ENCODE measurements at regions not wholly inside any gene's neighbourhood (a gene's known extent, or its start where the extent isn't known, plus 50 kb on each side); places are given as distances from the start of the nearest gene placed in this dataset.

DNA sequence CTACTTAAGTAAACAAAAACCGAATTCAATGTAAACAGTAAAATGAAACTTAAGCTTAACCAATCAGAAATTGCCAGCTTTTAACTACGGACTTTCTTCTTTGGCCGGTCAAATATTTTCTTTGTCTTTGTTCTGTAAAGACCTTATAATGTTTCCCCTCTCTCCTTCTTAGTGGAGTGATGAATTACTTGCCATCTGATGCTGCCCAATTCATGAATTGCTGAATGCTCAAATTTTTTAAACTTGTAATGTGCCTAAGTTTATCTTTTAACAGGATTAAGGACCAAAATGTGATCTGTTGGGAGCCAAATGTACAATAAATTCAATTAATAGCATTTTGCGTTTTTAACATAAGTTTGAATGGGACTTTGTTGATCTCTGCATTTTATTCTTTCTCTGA, 345.8 kb upstream of the CBLB start:
- Histone ChIP-seq H3K9me3 (no peaks in the 10 kb centered on the region), H3K27me3 (no peaks in the 10 kb centered on the region), H3K36me3 (no peaks in the 10 kb centered on the region), H3K27ac (no peak overlapping the region), H3K4me1 (peaks cover 0 to 11% (median 0%) of the 10 kb centered on the region in 4 donors), H3K4me3 (no peak overlapping the region)
- no peak for DNase-seq
- TF ChIP-seq POLR2A (IDR thresholded peaks at IDR 0.05), result no peak
- no peak for TF ChIP-seq POLR2AphosphoS5 (IDR thresholded peaks at IDR 0.05)
- intact Hi-C loops (cut with DNase I; ENCODE audit: low total_unique reads), result no loop called here
- 76 to 78% methylated on average over 3 to 4 of the region's 4 CpGs for WGBS, 2 donors (ENCODE audit: low coverage in 1 of 2)
- in situ Hi-C loops (cut with MboI; ENCODE audit: low pct_ligation_motif_present in 1 of 4, low pct_unique_long_range_greater_than_20kb in 1 of 4, low sequenced_read_pairs in 3 of 4), result no loop called here

- no peak for DNase-seq
- intact Hi-C loops (cut with DNase I; ENCODE audit: low total_unique reads), result no loop called here
- TF ChIP-seq POLR2A (IDR thresholded peaks at IDR 0.05) (no peak), EP300 (IDR thresholded peaks at IDR 0.05; ENCODE audit: low read depth) (no peak), POLR2AphosphoS5 (IDR thresholded peaks at IDR 0.05) (no peak)
- TF ChIP-seq, protein P1, sequence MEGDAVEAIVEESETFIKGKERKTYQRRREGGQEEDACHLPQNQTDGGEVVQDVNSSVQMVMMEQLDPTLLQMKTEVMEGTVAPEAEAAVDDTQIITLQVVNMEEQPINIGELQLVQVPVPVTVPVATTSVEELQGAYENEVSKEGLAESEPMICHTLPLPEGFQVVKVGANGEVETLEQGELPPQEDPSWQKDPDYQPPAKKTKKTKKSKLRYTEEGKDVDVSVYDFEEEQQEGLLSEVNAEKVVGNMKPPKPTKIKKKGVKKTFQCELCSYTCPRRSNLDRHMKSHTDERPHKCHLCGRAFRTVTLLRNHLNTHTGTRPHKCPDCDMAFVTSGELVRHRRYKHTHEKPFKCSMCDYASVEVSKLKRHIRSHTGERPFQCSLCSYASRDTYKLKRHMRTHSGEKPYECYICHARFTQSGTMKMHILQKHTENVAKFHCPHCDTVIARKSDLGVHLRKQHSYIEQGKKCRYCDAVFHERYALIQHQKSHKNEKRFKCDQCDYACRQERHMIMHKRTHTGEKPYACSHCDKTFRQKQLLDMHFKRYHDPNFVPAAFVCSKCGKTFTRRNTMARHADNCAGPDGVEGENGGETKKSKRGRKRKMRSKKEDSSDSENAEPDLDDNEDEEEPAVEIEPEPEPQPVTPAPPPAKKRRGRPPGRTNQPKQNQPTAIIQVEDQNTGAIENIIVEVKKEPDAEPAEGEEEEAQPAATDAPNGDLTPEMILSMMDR (IDR thresholded peaks at IDR 0.05), result no peak
- 60 to 78% methylated on average over 1 of the region's 1 CpG for WGBS, 2 donors (ENCODE audit: low coverage in 1 of 2)
- Histone ChIP-seq H3K4me1 (peaks cover 0 to 11% (median 0%) of the 10 kb centered on the region in 4 donors), H3K9me3 (no peaks in the 10 kb centered on the region), H3K36me3 (no peaks in the 10 kb centered on the region), H3K27ac (no peak overlapping the region), H3K4me3 (no peak overlapping the region), H3K27me3 (no peaks in the 10 kb centered on the region)
- in situ Hi-C loops (cut with MboI; ENCODE audit: low pct_ligation_motif_present in 1 of 4, low pct_unique_long_range_greater_than_20kb in 1 of 4, low sequenced_read_pairs in 3 of 4), result no loop called here
Observed at GRCh38 chr3:106215047-106215446, 346.2 kb upstream of the CBLB start.

DNA sequence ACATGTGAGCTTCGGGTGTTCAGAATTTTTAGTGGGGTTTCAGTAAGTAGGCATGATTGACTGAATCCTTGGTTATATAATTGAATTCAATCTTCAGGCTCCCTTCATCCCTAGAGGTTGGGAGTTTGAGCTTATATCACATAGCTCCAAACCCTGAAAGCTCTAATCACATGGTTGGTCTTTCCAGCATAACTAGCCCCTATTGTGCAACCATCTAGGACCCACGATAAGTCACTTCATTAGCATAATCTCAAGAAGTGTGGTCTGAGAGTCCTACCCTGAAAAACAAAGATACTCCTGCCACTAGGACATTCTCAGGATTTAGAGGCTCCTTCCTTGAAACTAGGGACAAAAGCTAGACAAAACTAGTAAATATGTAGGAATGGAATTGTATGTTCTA, 348.9 kb upstream of the CBLB start:
- no peaks in the 10 kb centered on the region for H3K9me3 ChIP-seq
- H3K4me1 ChIP-seq, result peaks cover 0 to 6% (median 0%) of the 10 kb centered on the region in 4 donors
- no peaks in the 10 kb centered on the region for H3K27me3 ChIP-seq
- H3K4me3 ChIP-seq, result no peak overlapping the region
- in situ Hi-C loops (cut with MboI; ENCODE audit: low pct_ligation_motif_present in 1 of 4, low pct_unique_long_range_greater_than_20kb in 1 of 4, low sequenced_read_pairs in 3 of 4), result no loop called here
- TF ChIP-seq POLR2AphosphoS5 (IDR thresholded peaks at IDR 0.05) (no peak), EP300 (IDR thresholded peaks at IDR 0.05; ENCODE audit: low read depth) (no peak), POLR2A (IDR thresholded peaks at IDR 0.05) (no peak)
- TF ChIP-seq, protein P1 (IDR thresholded peaks at IDR 0.05), result no peak
- intact Hi-C loops (cut with DNase I; ENCODE audit: low total_unique reads), result no loop called here
- no peaks in the 10 kb centered on the region for H3K36me3 ChIP-seq
- DNase-seq, result no peak
- H3K27ac ChIP-seq, result no peak overlapping the region
- 82 to 83% methylated on average over 1 to 2 of the region's 2 CpGs for WGBS, 2 donors (ENCODE audit: low coverage in 1 of 2)

DNA sequence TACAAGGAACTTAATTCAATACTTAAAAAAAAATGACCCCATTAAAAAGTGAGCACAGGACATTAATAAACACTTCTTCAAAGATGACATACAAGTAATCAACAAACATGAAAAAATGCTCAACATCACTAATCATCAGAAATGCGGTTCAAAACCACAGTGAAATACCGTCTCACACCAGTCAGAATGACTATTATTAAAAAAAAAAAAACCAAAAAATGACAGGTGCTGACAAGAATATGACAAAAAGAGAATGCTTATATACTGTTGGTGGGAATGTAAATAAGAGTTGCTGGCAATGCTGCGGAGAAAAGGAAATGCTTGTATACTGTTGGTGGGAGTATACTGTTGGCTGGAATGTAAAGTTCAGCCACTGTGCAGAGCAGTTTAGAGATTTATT, 358.3 kb upstream of the CBLB start:
- Histone ChIP-seq H3K9me3 (peaks cover 0 to 4% of the 10 kb centered on the region in 2 donors), H3K4me1 (no peaks in the 10 kb centered on the region), H3K27ac (no peak overlapping the region), H3K36me3 (no peaks in the 10 kb centered on the region), H3K4me3 (no peak overlapping the region), H3K27me3 (no peaks in the 10 kb centered on the region)
- no peak for DNase-seq
- WGBS, 2 donors (ENCODE audit: low coverage in 1 of 2), result 66 to 87% methylated on average over 3 of the region's 3 CpGs
- intact Hi-C loops (cut with DNase I; ENCODE audit: low total_unique reads) (no loop called here), in situ Hi-C loops (cut with MboI; ENCODE audit: low pct_ligation_motif_present in 1 of 4, low pct_unique_long_range_greater_than_20kb in 1 of 4, low sequenced_read_pairs in 3 of 4) (no loop called here)
- TF ChIP-seq POLR2A (IDR thresholded peaks at IDR 0.05), result no peak
- TF ChIP-seq POLR2AphosphoS5 (IDR thresholded peaks at IDR 0.05), result no peak
- no peak for TF ChIP-seq EP300 (IDR thresholded peaks at IDR 0.05; ENCODE audit: low read depth)
- TF ChIP-seq, protein P1 (IDR thresholded peaks at IDR 0.05), result no peak

GRCh38 chr3:106228271-106228670, 359.5 kb upstream of the CBLB start:
- Histone ChIP-seq H3K27me3 (no peaks in the 10 kb centered on the region), H3K36me3 (no peaks in the 10 kb centered on the region), H3K4me3 (no peak overlapping the region), H3K27ac (no peak overlapping the region), H3K9me3 (peaks cover 0 to 4% of the 10 kb centered on the region in 2 donors), H3K4me1 (no peaks in the 10 kb centered on the region)
- intact Hi-C loops (cut with DNase I; ENCODE audit: low total_unique reads), result no loop called here
- no peak for TF ChIP-seq EP300 (IDR thresholded peaks at IDR 0.05; ENCODE audit: low read depth)
- TF ChIP-seq POLR2AphosphoS5 (IDR thresholded peaks at IDR 0.05), result no peak
- TF ChIP-seq, protein P1 (IDR thresholded peaks at IDR 0.05), result no peak
- in situ Hi-C loops (cut with MboI; ENCODE audit: low pct_ligation_motif_present in 1 of 4, low pct_unique_long_range_greater_than_20kb in 1 of 4, low sequenced_read_pairs in 3 of 4), result no loop called here
- WGBS, 2 donors (ENCODE audit: low coverage in 1 of 2), result 58 to 71% methylated on average over 2 of the region's 2 CpGs
- DNase-seq, result no peak

Data from transverse colon (tissue), 4 donors.